HG03439 (cell line): ENCODE measurements at regions not wholly inside any gene's neighbourhood (a gene's known extent, or its start where the extent isn't known, plus 50 kb on each side); places are given as distances from the start of the nearest gene placed in this dataset.

Experiments
- ATAC-seq: cut with Tn5 transposase; IDR thresholded peaks from one replicate; pipeline ENCODE4 v1.9.1; 2021; ENCODE audit warnings: mild to moderate bottlenecking, moderate library complexity; ENCODE audit not compliant: unreplicated experiment

DNA sequence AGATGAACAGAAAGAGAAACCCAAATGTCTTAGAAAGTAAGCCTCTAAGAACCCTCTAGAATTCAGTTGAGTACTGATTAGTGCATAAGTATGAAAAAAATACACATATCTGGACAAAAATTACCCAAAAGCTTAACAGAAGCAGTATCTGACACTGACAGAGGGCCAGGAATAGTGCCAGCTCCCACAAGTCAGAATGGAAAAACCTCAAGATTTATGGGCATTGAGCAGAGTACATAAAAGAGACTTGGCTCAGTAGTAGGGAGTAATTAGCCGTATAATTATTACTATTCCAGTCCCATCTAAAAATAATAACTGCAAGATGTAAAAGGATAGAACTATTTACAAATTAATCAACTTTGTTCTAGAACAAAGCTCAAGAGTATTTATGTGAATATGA, 834.5 kb downstream of the FAM181B start:
- ATAC-seq, result no peak

DNA sequence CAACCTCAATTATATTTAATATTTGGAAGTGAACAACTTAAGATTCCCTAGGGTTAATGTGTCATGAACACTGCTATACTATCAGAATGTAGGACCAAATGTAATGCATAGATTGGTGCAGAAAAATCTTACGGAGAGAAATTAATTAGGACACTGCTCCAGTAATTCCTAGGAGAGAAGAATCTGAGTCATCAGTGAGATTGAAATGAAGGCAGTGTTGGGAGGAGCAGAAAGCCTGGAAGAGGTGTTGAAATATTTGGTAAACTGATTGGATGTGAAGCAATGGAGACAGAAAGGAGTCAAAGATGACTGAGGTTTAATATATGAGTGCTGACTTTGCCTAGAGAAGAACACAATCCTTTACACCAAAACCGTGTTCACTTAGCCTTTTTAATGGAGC, 836.0 kb downstream of the FAM181B start:
- ATAC-seq, result no peak

DNA sequence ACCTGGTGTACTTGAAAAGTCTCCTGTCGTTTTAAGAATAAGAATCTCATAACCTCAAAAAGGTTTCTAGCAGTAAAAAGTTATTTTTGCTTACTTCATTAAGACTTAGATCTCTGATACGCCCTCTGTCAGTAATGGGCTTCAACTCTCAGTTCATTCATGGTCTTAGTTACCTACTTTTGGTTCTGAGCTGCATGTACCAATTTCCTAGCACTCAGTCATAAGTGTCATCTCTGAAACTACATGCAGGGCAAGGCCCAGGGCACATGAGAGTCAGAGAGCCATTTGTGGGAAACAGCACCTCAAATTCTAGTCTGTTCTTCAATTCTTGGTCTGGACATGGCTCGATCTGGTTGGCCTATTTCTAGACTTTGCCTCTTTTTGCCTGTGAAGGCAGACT, 838.4 kb downstream of the FAM181B start:
- no peak for ATAC-seq

DNA sequence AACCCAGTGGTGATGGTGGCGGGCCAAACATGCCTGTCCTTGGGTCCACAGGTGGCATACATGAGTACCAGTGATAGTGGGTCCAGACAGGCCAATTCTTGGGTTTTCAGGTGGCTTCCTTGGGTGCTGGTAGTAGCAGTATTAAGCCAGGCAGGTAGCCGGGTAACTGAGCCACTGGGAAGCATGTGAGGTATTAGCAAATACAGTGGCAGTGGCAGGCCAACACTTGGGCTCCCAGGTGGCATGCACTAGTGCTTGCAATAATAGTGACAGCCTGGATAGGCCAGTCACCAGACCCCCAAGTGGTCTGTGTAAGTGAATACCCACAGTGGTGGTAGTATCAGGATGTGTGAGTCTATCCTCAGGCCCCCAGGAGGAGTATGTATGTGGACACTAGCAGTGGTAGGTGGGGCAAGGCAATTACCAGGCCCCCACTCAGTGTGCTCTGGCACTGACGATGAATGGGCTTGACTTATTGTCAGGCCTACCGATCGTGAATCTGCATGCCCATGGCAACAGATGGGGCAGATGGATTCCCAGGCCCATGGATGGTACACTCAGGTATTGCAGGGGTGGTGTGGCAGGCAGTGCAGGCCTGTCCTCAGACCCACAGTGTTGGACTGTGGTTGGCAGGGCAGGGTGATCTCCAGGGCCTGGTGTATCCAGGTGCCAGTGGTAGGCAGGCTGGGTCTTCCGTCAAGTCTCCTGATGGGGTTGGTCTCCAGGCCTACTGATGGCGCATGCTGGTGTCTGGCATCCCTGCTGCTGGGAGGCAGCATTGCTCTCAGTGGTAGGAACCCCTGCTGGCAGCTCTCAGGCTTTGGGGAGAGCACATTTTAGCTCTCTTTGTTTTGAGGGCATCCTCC, 840.7 kb downstream of the FAM181B start:
- no peak for ATAC-seq

DNA sequence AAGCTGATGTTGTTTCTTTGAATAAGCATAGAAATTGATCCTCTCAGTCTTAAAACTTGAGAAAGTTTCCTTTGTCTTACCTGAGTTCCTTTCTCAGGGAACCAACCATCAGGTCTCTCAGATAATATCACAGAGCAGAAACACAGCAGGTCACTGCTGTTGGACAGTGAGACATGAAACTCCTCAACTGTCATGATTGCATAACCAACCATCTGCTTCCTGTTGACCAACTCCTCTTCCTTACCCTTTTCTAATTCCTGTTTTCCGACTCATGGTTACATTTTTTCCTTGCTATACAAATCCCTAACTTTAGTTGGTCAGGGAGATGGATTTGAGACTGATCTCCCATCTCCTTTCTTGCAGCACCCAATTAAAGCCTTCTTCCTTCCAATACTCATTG, 845.3 kb downstream of the FAM181B start:
- ATAC-seq, result no peak

DNA sequence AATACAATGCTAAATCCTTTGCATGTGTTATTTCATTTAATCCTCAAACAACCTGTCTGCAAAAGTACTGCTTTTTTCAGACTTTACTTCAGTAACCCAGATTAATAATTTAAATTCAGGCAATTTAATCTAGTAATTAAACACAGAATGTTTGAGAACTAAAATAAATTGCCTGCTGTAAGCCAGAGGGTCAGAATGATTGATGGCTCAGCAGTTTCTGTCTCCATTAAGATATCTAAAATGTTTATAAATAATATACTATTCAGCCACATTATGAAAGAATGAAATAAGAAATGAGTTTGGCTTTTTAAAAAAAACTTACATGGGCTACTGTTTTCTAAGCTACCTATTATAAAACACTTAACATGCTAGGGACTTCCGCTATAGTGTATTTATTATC, 846.0 kb downstream of the FAM181B start:
- no peak for ATAC-seq

DNA sequence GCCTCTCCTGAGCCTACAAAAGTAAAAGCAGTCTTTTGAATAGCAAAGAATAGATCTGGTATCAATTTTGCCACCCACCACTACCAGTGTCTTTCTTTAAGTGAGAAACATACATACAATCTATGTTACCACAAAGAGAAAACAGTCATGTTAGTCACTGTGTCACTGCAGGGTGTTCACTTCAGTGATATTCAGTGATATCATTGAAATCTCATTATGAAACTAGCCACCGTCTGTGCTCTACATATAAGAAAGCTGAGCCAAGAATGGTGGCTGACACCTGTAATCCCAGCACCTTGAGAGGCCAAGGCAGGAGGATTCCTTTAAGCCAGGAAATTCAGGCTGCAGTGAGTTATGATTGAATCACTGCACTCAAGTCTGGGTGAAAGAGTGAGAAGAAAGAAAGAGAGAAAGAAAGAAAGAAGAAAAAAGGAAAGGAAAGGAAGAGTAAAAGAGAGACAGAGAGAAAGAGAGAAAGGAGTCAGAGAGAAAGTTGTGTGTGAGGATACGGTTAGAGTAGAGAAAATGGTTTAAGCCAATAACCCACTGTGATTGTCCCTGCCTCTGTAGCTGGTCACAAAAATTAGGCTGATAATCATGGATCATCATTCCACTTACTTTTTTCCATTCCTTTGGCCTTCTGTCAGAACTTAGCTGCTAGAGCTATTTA, 847.1 kb downstream of the FAM181B start:
- no peak for ATAC-seq

DNA sequence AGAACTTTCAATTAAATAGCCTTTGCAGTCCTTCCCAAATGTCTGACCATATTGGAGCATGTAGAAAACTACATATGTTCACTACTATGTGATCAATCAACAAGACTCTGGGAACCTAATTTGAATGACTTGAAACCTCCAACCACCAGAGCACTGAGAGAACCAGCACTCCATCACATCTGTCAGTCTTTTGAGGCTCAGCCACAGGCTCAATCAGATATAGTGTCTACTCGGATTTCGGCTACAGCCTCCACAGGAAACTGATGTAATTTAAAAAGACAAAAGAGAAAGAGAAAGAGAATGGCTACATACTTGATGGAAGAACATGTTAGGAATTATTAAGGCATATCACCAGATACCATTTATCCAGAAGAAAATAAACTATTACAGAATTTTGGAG, 859.0 kb downstream of the FAM181B start:
- peak; percentile 58 for ATAC-seq

DNA sequence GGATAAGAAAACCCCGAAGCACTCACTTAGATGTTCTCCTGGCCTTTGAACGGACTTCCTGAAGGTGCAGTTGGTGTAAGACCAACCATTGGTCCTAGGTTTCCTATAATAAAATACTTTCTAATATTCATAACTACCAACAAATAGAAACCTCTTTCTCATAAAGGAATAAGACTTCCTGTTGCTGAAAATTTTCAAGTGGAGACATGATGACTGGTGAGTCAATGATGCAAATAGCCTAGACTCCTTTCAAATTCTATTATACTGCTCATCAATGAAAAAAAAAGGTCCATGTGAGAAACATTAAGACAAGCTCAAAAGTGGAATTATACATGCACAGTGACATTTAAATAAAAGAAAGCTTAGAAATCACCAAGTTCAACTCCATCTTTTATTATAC, 862.8 kb downstream of the FAM181B start:
- ATAC-seq, result no peak

DNA sequence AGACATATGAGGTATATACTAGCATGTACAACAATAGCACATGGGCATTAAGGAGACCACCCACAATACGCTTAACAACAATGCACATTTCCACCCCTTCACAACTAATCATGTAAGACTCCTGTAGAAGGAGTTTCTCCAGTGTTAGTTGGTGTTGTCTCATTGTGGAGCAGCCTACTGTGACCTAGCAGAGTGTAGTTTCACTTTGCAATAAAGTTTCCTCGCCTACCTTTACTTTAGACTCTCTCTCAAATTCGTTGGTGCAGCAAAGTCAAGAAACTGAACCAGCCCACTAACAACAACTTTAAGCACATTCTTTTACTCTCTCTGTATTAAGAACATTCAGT, 863.6 kb downstream of the FAM181B start:
- ATAC-seq, result peak; percentile 64

DNA sequence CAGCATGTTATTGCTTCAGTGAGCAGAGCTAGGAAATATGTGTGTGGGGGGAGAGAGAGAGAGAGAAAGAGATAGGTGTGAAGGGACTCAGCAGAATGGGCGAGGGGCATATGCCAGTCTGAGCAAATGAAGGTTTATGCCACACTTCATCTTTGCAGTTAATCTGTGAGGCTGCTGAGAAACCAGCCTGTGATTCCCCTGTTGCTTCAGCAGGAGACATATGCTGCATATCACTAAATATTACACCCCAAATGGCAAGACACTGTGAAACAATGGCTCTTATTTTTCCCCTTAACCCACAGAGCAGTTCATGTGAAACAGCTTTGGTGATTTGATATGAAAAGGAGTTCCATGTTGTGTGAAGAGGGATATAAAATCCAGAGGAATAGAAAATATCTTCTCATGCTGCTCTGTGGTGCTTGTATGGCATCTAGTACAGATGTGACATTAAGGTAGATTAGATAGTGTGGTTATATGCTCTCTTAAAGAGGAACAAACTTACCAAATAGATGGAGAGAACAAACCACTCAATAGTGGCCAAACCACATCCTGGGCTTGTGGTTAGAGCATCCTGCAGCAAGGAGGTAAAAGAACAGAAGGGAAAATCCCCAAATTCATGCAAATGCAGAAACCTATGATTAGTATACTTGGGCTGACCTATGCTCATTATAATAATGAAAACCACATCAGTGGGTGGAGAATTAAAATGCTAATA, 864.2 kb downstream of the FAM181B start:
- ATAC-seq, result peak; percentile 96

DNA sequence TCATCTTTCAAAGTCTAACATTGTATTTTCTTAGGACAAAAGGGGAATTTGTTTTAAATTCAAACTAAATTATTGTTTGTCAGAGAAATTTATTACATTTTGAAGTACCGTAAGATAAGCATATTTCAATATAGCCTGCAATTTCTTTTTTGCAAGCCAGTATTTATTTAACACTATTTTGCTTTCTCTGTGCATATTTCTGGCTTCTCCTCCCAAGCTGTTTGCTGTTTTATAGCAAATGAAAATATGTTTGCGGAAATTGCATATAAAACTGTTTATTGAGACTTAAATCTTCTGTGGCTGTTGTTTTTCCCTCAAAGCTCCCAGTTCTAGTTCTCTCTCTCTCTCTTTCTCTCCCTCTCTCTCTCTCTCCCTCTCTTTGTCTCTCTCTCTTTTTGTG, 866.8 kb downstream of the FAM181B start:
- ATAC-seq, result no peak

DNA sequence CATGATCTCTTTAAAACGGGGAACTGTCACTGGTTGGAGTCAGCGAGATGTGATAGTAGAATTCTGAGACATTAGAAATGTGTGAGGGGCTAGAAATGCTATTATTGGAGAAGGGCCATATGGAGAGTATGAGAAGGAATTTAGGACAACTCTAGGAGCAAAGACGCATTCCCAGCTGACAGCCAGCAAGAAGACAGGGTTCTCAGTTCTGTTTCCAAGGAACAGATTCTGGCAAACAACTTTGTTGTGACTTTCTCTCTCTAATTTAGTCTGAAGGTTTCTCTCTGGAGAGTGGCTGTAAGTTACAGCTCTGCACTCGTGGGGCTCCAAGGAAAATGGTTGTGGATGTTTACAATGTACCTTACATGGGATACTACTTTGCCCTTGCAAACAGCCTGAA, 876.3 kb downstream of the FAM181B start:
- no peak for ATAC-seq

DNA sequence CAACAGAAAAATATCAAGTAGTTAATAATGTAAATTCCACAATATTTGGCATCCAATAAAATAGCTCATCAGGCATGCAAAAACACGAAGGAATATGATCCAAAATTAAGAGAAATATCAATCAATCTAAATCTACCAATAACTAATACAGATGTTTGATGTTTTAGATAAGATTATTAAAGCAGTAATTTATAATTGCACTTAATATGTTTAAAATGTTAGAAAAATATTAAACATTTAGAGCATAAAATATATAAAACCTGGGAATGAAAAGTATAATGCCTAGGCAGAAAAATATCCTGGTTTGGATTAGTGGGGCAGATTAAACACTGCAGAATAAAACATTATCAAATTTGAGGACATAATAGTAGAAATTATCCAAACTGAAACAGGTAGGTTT, 879.9 kb downstream of the FAM181B start:
- no peak for ATAC-seq

DNA sequence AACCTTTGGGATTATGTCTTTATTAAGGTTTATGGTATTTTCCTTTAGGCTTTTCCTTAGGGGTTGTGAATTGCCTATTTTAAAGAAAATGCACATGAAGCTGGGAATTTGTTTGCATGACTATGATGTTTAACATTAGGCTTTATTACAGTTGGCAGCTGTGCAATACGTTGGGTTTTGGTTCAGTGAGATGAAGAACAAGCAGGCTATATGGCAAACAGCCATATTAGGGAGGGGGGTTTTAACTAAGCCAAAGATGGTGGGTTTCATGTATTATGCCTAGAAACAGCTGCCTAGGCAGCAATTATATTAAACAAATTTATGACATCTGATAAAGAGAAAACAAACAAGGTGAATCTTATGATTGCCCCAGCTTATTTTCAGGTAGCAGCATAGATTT, 880.8 kb downstream of the FAM181B start:
- no peak for ATAC-seq

DNA sequence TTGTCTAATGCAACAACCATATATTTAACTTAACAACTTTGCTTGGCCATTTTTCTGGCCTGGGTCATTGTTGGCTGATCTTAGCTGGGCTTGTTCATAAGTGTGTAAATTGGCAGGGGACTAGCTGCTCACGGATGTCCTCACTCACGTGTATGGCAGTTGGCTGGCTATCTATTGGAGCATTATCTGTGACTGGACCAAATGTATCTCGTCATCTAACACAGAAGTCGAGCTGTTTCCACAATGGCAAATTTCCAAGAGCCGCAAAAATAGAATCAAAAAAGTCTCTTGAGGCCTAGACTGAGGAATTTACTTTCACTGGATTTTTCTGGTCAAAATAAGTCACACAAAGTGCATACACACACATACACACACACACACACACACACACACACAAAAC, 893.3 kb downstream of the FAM181B start:
- ATAC-seq, result no peak

DNA sequence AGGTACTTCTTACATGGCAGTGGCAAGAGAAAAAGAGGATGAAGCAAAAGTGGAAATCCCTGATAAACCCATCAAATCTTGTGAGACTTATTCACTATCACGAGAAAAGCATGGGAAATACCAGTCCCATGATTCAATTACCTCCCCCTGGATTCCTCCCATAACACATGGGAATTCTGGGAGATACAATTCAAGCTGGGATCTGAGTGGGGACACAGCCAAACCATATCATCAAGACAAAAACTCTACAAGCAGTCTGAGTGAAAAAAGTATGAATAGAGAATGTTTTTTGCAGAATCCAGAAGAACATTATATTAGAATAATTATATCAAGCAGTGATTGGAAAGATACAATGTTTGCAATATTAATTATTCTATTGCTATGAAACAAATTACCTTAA, 893.7 kb downstream of the FAM181B start:
- ATAC-seq, result no peak

DNA sequence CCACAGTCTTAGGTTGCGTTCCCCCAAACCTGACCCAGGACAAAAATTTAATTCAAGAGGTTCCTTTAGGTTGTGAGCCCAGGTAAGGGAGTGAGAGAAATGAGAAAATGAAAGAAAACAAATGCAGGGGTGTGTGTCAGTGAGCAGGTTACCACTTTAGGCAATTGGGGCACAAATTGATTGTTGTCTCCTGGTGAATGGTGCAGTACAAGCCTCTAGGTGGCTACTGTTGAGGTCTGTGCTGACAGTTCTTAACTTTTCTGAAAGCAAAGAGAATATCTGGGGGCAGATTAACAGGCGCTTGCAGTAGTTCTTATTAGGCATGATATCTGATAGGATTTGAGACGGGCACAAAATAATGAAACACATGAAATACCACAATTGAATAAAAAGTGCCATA, 894.6 kb downstream of the FAM181B start:
- no peak for ATAC-seq

DNA sequence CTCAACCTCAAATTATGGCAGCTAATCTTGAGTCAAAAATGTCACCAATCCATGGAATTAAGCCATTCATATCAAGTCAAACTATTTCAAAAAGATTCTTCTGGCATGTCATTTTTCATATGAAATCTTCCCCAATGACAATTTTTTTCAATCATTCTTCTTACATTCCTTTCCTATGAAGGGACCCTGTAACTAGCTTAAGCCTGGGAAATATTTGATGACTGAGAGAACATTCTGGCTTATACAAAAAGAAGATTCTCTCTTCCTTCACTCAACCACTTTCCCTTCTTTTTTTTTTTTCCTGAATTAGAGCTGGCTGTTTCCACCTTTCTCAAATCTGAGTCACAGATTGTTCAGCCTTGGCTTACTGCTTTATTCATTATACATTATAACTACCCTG, 903.7 kb downstream of the FAM181B start:
- no peak for ATAC-seq

DNA sequence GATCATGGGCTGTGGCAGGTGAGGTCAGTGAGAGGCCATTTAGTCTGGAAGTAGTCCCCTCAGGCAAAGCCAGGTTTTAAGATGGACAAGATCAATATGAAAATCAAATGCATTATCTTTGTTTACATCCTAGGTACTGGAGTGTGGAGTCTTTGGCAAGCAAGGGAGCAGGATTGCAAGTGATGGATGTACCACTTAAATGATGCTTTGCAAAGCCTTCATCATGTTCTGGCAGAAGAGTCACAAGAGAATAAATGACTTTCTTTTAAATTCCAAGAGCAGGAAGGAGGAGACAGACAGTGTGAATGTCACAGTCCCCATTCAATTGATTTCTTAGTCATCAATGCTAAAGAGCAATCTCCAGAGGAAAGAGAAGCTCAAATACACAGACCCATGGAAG, 908.3 kb downstream of the FAM181B start:
- no peak for ATAC-seq

DNA sequence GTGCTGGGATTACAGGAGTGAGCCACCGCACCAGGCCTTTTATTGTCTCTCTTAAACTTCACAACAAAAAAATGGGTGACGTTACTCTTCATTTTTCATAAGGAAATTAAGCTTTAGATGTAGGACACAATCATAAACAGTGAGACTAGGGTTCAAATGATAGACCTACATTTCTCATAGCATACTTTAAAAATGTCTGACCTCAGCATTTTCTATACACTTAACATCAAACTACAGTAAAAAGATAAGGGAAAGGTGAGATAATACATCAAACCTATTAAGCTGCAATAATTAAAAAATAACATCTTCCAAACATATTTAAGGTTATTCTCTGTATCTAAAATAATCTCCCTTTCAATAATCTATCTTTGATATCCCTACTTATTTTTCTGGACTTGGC, 914.2 kb downstream of the FAM181B start:
- no peak for ATAC-seq

DNA sequence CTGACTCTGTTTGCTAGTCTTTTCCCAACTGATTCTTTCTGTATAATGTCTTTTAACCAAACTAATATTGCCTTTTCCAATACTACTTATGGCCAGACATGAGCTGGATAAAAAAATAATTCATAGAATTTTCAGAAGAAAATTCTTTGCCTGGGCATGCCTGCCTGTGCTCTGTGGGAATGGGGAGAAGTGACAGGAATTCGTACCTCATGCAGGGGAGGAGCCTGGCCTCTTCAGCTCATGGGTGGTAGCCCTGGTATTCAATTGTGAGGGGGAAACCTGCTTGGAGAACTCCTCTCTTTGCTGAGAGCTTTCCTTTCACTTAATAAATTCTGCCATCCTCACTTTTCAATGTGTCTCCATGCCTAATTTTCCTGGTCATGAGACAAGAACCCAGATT, 928.8 kb downstream of the FAM181B start:
- no peak for ATAC-seq
